Adipocyte (in vitro differentiated cells): ENCODE measurements at regions not wholly inside any gene's neighbourhood (a gene's known extent, or its start where the extent isn't known, plus 50 kb on each side); places are given as distances from the start of the nearest gene placed in this dataset.

Experiments used
- DNase-seq: peaks from one replicate; pipeline ENCODE4 v3.0.0-alpha.2; 2015; ENCODE audit warnings: low read depth
- H3K27me3 ChIP-seq: replicated peaks from 2 replicates; pipeline ENCODE4 v1.7.0; 2013; ENCODE audit warnings: mild to moderate bottlenecking, low read length, moderate library complexity; ENCODE audit not compliant: control insufficient read depth, insufficient read depth
- H3K36me3 ChIP-seq: 2 replicates; pipeline ENCODE4 v1.7.0; 2013; ENCODE audit warnings: low read length, mild to moderate bottlenecking, moderate library complexity; ENCODE audit not compliant: control insufficient read depth, insufficient read depth, severe bottlenecking
- H3K4me1 ChIP-seq: 2 replicates; pipeline ENCODE4 v1.7.0; 2013; ENCODE audit warnings: mild to moderate bottlenecking, low read length, moderate library complexity; ENCODE audit not compliant: control insufficient read depth, insufficient read depth
- H3K4me3 ChIP-seq: 2 replicates; pipeline ENCODE4 v1.7.0; 2013; ENCODE audit warnings: mild to moderate bottlenecking, low read length, moderate library complexity
- H3K9ac ChIP-seq: 2 replicates; pipeline ENCODE4 v1.7.0; 2013; ENCODE audit warnings: mild to moderate bottlenecking, low read length, moderate library complexity
- H3K9me3 ChIP-seq: 2 replicates; pipeline ENCODE4 v1.7.0; 2013; ENCODE audit warnings: mild to moderate bottlenecking, low read length, moderate library complexity; ENCODE audit not compliant: control insufficient read depth

DNA sequence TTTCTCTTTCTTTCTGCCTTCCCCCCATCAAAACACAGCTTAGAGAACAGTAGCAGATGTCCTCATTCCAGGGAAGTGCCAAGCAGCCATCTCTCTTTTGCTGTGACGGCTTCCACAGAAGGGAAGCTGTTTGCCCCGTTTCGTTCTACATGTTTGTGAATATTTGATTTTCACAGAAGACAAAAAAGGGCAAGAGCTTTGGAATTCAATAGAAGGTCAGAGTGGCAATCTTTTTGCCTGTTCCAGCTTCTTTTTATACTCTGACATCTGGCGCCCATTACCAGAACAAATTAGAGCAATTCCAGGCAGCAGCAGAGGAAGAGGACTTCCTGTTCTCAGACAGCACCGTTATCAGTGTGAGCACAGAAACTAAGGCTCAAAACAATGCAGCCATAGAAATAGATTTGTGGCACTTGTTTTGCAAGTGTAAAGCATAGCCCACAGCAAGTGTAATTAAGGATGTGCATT, 79.0 kb upstream of the CDH19 start:
- no peak overlapping the region for H3K9ac ChIP-seq
- peak overlapping the region; percentile 79 for H3K4me3 ChIP-seq
- no peaks in the 10 kb centered on the region for H3K27me3 ChIP-seq
- H3K36me3 ChIP-seq: no peaks in the 10 kb centered on the region
- peaks cover 6% of the 10 kb centered on the region for H3K4me1 ChIP-seq
- peak; percentile 0 for DNase-seq
- H3K9me3 ChIP-seq: peaks cover 5% of the 10 kb centered on the region

DNA sequence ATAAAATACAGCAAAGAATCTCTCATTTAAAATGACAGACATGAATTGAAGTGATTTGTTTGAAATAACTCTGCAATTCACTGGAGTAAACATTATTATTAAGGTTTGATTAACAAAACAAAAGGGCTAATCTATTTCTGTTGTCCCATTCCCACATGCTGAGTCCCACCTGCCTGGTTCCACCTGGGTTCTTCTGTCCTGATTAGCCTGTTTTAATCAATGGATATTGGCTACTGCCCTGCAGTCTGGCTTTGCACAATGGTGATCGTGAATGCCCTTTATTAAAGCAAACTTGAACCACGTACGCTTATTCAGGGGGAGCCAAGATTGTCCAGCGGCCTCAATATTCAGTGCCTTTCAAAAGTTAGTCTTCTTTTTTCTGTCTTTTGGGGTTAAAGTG, 72.8 kb upstream of the CDH19 start:
- Histone ChIP-seq H3K9ac (no peak overlapping the region), H3K4me3 (no peak overlapping the region), H3K27me3 (no peaks in the 10 kb centered on the region), H3K4me1 (no peaks in the 10 kb centered on the region), H3K36me3 (no peaks in the 10 kb centered on the region), H3K9me3 (no peaks in the 10 kb centered on the region)
- no peak for DNase-seq

DNA sequence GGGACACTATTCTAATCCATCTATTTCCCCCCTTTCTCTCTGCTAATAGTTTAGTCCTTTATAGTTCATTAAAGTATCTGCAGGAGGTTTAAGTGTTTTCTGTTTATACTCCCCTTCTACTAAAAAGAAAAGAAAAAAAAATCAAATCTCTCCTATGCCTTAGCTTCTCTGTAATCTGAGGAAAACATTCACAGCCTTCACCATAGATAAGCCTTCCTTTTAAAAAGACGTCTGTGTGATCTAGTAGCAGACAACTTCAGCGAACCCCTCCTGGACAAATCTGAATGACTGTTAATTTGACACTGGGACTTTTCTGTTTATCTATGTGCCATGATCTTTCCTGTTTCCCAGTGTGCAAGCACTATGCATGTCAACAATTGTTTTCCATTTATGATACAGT, 70.4 kb upstream of the CDH19 start:
- no peak overlapping the region for H3K4me3 ChIP-seq
- no peak overlapping the region for H3K9ac ChIP-seq
- DNase-seq: no peak
- no peaks in the 10 kb centered on the region for H3K36me3 ChIP-seq
- H3K27me3 ChIP-seq: no peaks in the 10 kb centered on the region
- no peaks in the 10 kb centered on the region for H3K9me3 ChIP-seq
- no peaks in the 10 kb centered on the region for H3K4me1 ChIP-seq

DNA sequence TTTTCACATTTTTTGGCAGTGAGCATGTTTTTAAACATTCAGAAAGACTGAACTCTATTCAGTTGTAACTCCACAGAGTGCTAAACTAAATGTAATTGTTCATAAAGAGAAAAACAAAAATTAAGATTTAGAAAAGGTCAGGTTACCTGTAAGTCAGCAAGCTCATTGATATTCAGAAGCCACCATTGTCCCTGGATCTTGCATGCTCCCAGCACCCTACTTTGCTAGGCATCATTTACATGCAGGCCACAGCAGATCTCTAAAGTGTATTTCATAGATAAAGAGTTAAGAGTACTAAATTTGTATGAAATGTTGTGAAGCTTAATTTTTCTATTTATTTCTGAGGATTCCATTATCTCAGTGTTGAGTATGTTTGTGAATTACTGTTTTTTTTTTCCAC, 64.8 kb upstream of the CDH19 start:
- Histone ChIP-seq H3K4me1 (no peaks in the 10 kb centered on the region), H3K27me3 (no peaks in the 10 kb centered on the region), H3K9ac (no peak overlapping the region), H3K9me3 (no peaks in the 10 kb centered on the region), H3K4me3 (no peak overlapping the region), H3K36me3 (no peaks in the 10 kb centered on the region)
- DNase-seq: no peak

DNA sequence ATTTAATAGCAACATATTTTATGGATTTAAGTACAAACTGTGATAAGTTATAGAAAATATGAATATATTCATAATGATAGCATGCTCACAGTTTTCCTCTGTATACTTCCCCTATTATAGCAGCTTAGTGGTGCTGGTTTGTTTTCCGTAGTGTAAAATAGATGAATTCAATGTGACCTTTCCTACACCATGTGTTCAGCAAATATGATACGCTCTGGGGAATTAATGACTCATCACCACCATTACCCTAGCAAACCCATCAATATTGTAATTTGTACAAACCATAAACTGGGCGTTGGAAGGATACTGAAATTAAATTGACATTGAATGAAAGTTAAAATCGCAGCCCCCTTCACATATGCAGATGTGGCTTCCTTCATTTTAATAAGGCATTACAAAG, 58.7 kb upstream of the CDH19 start:
- H3K36me3 ChIP-seq: no peaks in the 10 kb centered on the region
- no peaks in the 10 kb centered on the region for H3K4me1 ChIP-seq
- H3K4me3 ChIP-seq: no peak overlapping the region
- H3K27me3 ChIP-seq: no peaks in the 10 kb centered on the region
- DNase-seq: no peak
- no peak overlapping the region for H3K9ac ChIP-seq
- no peaks in the 10 kb centered on the region for H3K9me3 ChIP-seq

DNA sequence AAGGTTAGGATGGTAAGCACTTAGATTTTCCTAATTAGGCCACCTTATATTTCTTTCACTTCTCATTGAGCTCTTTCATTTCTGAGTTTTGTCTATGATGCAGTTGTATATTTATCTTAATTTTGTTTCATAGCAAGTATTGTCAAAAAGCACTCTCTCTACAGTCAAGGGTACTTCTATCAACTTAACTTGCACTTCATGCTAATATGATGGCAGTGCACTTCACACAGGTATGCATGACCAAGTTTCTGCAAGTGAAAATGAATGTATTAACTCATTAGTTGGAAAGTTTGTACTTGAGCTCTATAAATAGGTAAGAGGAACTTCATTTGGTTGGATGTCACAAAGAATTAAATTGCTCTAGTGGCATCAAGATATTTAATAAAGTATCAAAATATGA, 51.5 kb upstream of the CDH19 start:
- Histone ChIP-seq H3K4me1 (no peaks in the 10 kb centered on the region), H3K4me3 (no peak overlapping the region), H3K9me3 (no peaks in the 10 kb centered on the region), H3K9ac (no peak overlapping the region), H3K27me3 (no peaks in the 10 kb centered on the region), H3K36me3 (no peaks in the 10 kb centered on the region)
- no peak for DNase-seq
